ENCODE measurements at regions not wholly inside any gene's neighbourhood (a gene's known extent, or its start where the extent isn't known, plus 50 kb on each side); places are given as distances from the start of the nearest gene placed in this dataset.

DNA sequence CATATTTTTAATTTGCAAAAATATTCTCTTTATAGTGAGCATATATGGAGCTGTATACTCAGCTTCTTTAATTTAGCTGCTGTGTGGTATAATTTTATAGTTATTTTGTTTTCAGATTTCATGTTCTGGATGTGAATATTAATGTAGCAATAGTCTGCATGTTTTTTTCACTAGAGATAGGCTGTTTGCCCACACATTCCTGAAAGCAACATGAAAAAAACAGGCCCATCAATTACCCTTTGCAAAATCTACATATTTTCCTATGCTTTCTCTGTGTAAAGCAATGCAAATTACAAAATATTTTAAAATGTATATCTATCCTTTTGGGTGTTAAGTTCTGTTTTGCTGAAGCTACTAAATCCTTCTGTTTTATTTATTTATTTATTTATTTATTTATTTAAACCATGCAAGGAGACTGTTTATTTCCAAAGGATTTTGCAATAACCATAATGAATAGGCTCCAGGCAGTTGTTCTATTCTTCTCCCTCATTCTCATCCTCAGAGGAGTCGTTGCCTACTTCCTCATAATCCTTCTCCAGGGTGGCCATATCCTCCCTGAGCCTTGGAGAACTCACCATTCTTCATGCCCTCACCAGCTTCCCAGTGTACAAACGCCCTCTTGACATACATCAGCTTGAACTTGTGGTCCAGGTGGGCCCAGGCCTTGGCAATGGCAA is 277.1 kb downstream of the ANKRD50 start:
- H3K9me2 ChIP-seq (ENCODE audit: insufficient read depth, low read length), result no peaks in the 10 kb centered on the region
- no peak overlapping the region for H3K27ac ChIP-seq (ENCODE audit: low read length)
- no peaks in the 10 kb centered on the region for H3K9me3 ChIP-seq (ENCODE audit: low read length)
- H3K27me3 ChIP-seq (ENCODE audit: insufficient read depth, low read depth, low read length), result no peaks in the 10 kb centered on the region
- H3F3A ChIP-seq (ENCODE audit: insufficient read depth, low read length, poor library complexity, severe bottlenecking), result no peaks in the 10 kb centered on the region
- no peak overlapping the region for H3K4me2 ChIP-seq (ENCODE audit: low read length)
- no peaks in the 10 kb centered on the region for H3K79me2 ChIP-seq (replicated peaks; ENCODE audit: insufficient read depth, low read length)
- no peak for TF ChIP-seq EP300 (conservative IDR thresholded peaks at IDR 0.05; ENCODE audit: poor library complexity, severe bottlenecking)
- no peak overlapping the region for H3K4me3 ChIP-seq (ENCODE audit: low read length)
- H3K9ac ChIP-seq (ENCODE audit: low read length), result no peak overlapping the region
- H4K20me1 ChIP-seq (ENCODE audit: insufficient read depth), result no peaks in the 10 kb centered on the region
- H2AFZ ChIP-seq (ENCODE audit: low read depth, low read length), result no peak overlapping the region
- H3K36me3 ChIP-seq (ENCODE audit: insufficient read depth, low read length), result no peaks in the 10 kb centered on the region

DNA sequence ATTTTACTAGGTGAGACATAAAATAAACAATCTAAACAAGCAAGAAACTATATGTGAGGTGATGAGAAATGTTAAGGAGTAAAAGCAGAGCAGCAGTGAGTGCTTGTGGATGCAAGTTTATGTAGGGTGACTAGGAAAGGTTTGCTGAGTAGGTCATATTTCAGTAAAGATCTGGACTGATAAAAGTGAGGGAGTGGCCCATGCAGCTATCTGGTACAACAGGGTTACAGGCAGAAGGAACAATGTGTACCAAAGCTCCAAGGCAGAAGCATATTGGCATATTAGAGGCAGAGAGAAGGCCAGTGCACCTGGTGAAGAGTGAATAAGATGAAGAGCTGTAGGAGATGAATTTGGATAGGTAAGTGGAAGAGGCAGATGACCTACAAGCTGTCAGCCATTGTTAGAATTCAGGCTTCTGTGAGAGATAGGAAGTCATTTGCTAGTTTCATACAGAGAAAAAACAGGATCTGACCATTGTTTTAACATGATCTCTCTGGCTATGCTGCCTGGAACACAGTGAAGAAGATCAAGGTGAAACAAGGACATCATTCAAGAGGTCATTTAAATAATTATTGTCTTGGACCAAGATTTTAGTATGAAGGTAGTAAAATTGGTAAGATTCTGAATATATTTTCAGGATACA is 274.6 kb downstream of the ANKRD50 start:
- Histone ChIP-seq H3K27ac (ENCODE audit: low read length) (no peak overlapping the region), H3K9me2 (ENCODE audit: insufficient read depth, low read length) (no peaks in the 10 kb centered on the region)
- TF ChIP-seq, protein P1, sequence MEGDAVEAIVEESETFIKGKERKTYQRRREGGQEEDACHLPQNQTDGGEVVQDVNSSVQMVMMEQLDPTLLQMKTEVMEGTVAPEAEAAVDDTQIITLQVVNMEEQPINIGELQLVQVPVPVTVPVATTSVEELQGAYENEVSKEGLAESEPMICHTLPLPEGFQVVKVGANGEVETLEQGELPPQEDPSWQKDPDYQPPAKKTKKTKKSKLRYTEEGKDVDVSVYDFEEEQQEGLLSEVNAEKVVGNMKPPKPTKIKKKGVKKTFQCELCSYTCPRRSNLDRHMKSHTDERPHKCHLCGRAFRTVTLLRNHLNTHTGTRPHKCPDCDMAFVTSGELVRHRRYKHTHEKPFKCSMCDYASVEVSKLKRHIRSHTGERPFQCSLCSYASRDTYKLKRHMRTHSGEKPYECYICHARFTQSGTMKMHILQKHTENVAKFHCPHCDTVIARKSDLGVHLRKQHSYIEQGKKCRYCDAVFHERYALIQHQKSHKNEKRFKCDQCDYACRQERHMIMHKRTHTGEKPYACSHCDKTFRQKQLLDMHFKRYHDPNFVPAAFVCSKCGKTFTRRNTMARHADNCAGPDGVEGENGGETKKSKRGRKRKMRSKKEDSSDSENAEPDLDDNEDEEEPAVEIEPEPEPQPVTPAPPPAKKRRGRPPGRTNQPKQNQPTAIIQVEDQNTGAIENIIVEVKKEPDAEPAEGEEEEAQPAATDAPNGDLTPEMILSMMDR (IDR thresholded peaks at IDR 0.05; ENCODE audit: poor library complexity, severe bottlenecking), result no peak
- TF ChIP-seq, protein P2, sequence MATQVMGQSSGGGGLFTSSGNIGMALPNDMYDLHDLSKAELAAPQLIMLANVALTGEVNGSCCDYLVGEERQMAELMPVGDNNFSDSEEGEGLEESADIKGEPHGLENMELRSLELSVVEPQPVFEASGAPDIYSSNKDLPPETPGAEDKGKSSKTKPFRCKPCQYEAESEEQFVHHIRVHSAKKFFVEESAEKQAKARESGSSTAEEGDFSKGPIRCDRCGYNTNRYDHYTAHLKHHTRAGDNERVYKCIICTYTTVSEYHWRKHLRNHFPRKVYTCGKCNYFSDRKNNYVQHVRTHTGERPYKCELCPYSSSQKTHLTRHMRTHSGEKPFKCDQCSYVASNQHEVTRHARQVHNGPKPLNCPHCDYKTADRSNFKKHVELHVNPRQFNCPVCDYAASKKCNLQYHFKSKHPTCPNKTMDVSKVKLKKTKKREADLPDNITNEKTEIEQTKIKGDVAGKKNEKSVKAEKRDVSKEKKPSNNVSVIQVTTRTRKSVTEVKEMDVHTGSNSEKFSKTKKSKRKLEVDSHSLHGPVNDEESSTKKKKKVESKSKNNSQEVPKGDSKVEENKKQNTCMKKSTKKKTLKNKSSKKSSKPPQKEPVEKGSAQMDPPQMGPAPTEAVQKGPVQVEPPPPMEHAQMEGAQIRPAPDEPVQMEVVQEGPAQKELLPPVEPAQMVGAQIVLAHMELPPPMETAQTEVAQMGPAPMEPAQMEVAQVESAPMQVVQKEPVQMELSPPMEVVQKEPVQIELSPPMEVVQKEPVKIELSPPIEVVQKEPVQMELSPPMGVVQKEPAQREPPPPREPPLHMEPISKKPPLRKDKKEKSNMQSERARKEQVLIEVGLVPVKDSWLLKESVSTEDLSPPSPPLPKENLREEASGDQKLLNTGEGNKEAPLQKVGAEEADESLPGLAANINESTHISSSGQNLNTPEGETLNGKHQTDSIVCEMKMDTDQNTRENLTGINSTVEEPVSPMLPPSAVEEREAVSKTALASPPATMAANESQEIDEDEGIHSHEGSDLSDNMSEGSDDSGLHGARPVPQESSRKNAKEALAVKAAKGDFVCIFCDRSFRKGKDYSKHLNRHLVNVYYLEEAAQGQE (IDR thresholded peaks at IDR 0.05; ENCODE audit: borderline replicate concordance), result no peak
- TF ChIP-seq RAD21 (conservative IDR thresholded peaks at IDR 0.05) (no peak), POLR2AphosphoS5 (IDR thresholded peaks at IDR 0.05) (no peak), MXI1 (conservative IDR thresholded peaks at IDR 0.05; ENCODE audit: poor library complexity, severe bottlenecking) (no peak), SMC3 (conservative IDR thresholded peaks at IDR 0.05; ENCODE audit: poor library complexity) (no peak), EZH2 (IDR thresholded peaks at IDR 0.05; ENCODE audit: borderline replicate concordance, insufficient read depth, low read length, poor library complexity, severe bottlenecking) (no peak), TAF1 (IDR thresholded peaks at IDR 0.05; ENCODE audit: low read depth) (no peak), EP300 (conservative IDR thresholded peaks at IDR 0.05; ENCODE audit: poor library complexity, severe bottlenecking) (no peak)

More for the DNA sequence above, 274.6 kb downstream of the ANKRD50 start:
- Histone ChIP-seq H3K4me2 (ENCODE audit: low read length) (no peak overlapping the region), H3K79me2 (replicated peaks; ENCODE audit: insufficient read depth, low read length) (no peaks in the 10 kb centered on the region), H4K20me1 (ENCODE audit: insufficient read depth) (no peaks in the 10 kb centered on the region), H3K36me3 (ENCODE audit: insufficient read depth, low read length) (no peaks in the 10 kb centered on the region), H2AFZ (ENCODE audit: low read depth, low read length) (no peak overlapping the region), H3K27me3 (ENCODE audit: insufficient read depth, low read depth, low read length) (no peaks in the 10 kb centered on the region), H3F3A (ENCODE audit: insufficient read depth, low read length, poor library complexity, severe bottlenecking) (no peaks in the 10 kb centered on the region), H3K9me3 (ENCODE audit: low read length) (no peaks in the 10 kb centered on the region), H3K9ac (ENCODE audit: low read length) (no peak overlapping the region), H3K4me3 (ENCODE audit: low read length) (no peak overlapping the region)

All from neural cell (in vitro differentiated cells).